ENCODE measurements at regions not wholly inside any gene's neighbourhood (a gene's known extent, or its start where the extent isn't known, plus 50 kb on each side); places are given as distances from the start of the nearest gene placed in this dataset.

DNA sequence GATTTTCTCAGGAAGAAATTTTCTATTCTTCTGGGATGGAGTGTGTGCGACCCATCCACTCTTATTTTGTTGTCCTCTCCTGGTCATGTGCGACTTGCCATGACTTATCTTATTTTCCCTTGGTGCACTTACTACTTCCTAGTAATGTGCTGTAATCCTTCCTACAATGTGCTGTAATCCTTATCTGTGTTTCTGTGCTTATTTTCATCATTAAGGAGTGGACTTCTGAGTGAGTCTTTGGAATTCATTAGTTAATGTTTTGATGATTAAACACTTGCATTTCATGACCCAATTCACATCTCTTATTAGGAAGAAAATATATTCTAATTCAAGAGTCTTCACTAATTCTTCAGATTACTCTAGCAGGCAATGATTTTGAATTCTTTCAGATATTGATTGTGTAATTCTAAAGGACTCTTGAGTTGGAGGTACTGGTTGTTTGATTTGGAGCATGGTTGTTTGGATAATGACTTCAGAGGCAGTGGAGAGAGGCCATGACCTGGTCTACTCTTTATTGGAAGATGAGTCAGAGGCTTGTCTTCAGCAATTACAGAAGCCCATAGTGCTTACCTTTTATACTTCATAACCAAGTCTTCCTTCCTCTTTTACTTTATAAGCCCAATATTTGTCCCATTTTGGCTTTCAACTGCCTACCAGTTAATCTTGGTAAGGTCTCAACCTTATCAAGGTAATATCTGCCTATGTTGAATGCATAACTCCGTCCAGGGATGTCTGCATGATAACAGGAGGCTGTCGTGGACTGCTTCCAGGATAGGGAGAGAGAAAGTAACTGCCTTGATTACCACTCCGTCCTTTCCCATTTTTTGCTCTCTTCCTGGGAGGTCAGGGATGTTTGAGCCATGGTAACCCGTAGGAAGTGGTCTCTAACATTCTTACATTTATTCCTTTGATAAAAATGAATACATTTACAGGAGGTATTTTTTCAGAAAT is 278.3 kb upstream of the SP8 start:
- Histone ChIP-seq H3K4me2 (peak overlapping the region; percentile 23), H3K27me3 (no peaks in the 10 kb centered on the region), H3K4me1 (ENCODE audit: insufficient read depth) (no peaks in the 10 kb centered on the region), H3K79me2 (no peaks in the 10 kb centered on the region), H3K36me3 (replicated peaks; ENCODE audit: insufficient read depth, low read depth) (no peaks in the 10 kb centered on the region), H3K27ac (peak overlapping the region; percentile 33), H2AFZ (no peak overlapping the region), H3K9me2 (replicated peaks; ENCODE audit: insufficient read depth) (no peaks in the 10 kb centered on the region), H4K20me1 (ENCODE audit: insufficient read depth, poor library complexity, severe bottlenecking) (no peaks in the 10 kb centered on the region), H3K4me3 (no peak overlapping the region), H3K9me3 (ENCODE audit: low read depth) (no peaks in the 10 kb centered on the region)
- DNase-seq (ENCODE audit: low spot score): peak; percentile 26
- 72% methylated on average over 6 of the region's 6 CpGs for WGBS (ENCODE audit: low lambda C conversion rate, missing lambda C conversion rate)
- TF ChIP-seq EZH2 (IDR thresholded peaks at IDR 0.05; ENCODE audit: borderline replicate concordance) (no peak), EZH2phosphoT487 (IDR thresholded peaks at IDR 0.05; ENCODE audit: low read depth, severe bottlenecking, unreplicated experiment) (no peak)
- TF ChIP-seq, protein P1, sequence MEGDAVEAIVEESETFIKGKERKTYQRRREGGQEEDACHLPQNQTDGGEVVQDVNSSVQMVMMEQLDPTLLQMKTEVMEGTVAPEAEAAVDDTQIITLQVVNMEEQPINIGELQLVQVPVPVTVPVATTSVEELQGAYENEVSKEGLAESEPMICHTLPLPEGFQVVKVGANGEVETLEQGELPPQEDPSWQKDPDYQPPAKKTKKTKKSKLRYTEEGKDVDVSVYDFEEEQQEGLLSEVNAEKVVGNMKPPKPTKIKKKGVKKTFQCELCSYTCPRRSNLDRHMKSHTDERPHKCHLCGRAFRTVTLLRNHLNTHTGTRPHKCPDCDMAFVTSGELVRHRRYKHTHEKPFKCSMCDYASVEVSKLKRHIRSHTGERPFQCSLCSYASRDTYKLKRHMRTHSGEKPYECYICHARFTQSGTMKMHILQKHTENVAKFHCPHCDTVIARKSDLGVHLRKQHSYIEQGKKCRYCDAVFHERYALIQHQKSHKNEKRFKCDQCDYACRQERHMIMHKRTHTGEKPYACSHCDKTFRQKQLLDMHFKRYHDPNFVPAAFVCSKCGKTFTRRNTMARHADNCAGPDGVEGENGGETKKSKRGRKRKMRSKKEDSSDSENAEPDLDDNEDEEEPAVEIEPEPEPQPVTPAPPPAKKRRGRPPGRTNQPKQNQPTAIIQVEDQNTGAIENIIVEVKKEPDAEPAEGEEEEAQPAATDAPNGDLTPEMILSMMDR (IDR thresholded peaks at IDR 0.05; ENCODE audit: poor library complexity): no peak

GRCh38 chr7:21066221-21066620 is 279.5 kb upstream of the SP8 start:
- Histone ChIP-seq H3K36me3 (replicated peaks; ENCODE audit: insufficient read depth, low read depth) (no peaks in the 10 kb centered on the region), H3K4me1 (ENCODE audit: insufficient read depth) (no peaks in the 10 kb centered on the region), H3K27ac (no peak overlapping the region), H3K4me2 (no peak overlapping the region), H3K9me2 (replicated peaks; ENCODE audit: insufficient read depth) (no peaks in the 10 kb centered on the region), H3K79me2 (no peaks in the 10 kb centered on the region), H2AFZ (no peak overlapping the region), H4K20me1 (ENCODE audit: insufficient read depth, poor library complexity, severe bottlenecking) (no peaks in the 10 kb centered on the region), H3K27me3 (no peaks in the 10 kb centered on the region), H3K4me3 (no peak overlapping the region), H3K9me3 (ENCODE audit: low read depth) (no peaks in the 10 kb centered on the region)
- 80% methylated on average over 4 of the region's 4 CpGs for WGBS (ENCODE audit: low lambda C conversion rate, missing lambda C conversion rate)
- TF ChIP-seq EZH2phosphoT487 (IDR thresholded peaks at IDR 0.05; ENCODE audit: low read depth, severe bottlenecking, unreplicated experiment): no peak
- no peak for TF ChIP-seq EZH2 (IDR thresholded peaks at IDR 0.05; ENCODE audit: borderline replicate concordance)
- TF ChIP-seq, protein P1 (IDR thresholded peaks at IDR 0.05; ENCODE audit: poor library complexity): no peak
- no peak for DNase-seq (ENCODE audit: low spot score)

- no peaks in the 10 kb centered on the region for H3K27me3 ChIP-seq
- TF ChIP-seq EZH2phosphoT487 (IDR thresholded peaks at IDR 0.05; ENCODE audit: low read depth, severe bottlenecking, unreplicated experiment): no peak
- TF ChIP-seq, protein P1 (IDR thresholded peaks at IDR 0.05; ENCODE audit: poor library complexity): no peak
- no peak for TF ChIP-seq EZH2 (IDR thresholded peaks at IDR 0.05; ENCODE audit: borderline replicate concordance)
- H4K20me1 ChIP-seq (ENCODE audit: insufficient read depth, poor library complexity, severe bottlenecking): no peaks in the 10 kb centered on the region
Measured at GRCh38 chr7:21067216-21067615, 280.5 kb upstream of the SP8 start.

More at GRCh38 chr7:21067216-21067615, 280.5 kb upstream of the SP8 start:
- H3K36me3 ChIP-seq (replicated peaks; ENCODE audit: insufficient read depth, low read depth): no peaks in the 10 kb centered on the region
- H3K9me3 ChIP-seq (ENCODE audit: low read depth): no peaks in the 10 kb centered on the region
- no peak overlapping the region for H2AFZ ChIP-seq
- no peak overlapping the region for H3K4me2 ChIP-seq
- no peaks in the 10 kb centered on the region for H3K9me2 ChIP-seq (replicated peaks; ENCODE audit: insufficient read depth)
- H3K4me3 ChIP-seq: no peak overlapping the region
- H3K27ac ChIP-seq: no peak overlapping the region
- no peaks in the 10 kb centered on the region for H3K4me1 ChIP-seq (ENCODE audit: insufficient read depth)
- no peaks in the 10 kb centered on the region for H3K79me2 ChIP-seq
- DNase-seq (ENCODE audit: low spot score): no peak
- WGBS (ENCODE audit: low lambda C conversion rate, missing lambda C conversion rate): 89% methylated on average over 4 of the region's 4 CpGs
